Heart right ventricle (tissue), 16 donors: ENCODE measurements at regions not wholly inside any gene's neighbourhood (a gene's known extent, or its start where the extent isn't known, plus 50 kb on each side); places are given as distances from the start of the nearest gene placed in this dataset.

Experiments
- ATAC-seq, 8 donors: fragments of 200-7000 bp; cut with Tn5 transposase; one replicate each; pipeline ENCODE4 v1.9.1; 2020; ENCODE audit warnings: mild to moderate bottlenecking in 8 of 8, moderate library complexity in 8 of 8, moderate number of reproducible peaks in 1 of 8
- DNase-seq, 2 donors: peaks; one replicate each; pipeline ENCODE4 v3.0.0-alpha.2; 2020
- H3K27ac ChIP-seq, 10 donors: fragments of 200-600 bp; sonication (generic) in 2 of 10; one replicate each; pipeline versions ENCODE4 v1.5.0 to v1.8.0; 2020 to 2022; ENCODE audit warnings: mild to moderate bottlenecking in 3 of 10
- H3K27me3 ChIP-seq, 7 donors: fragments of 200-600 bp; one replicate each; pipeline ENCODE4 v1.8.0; 2021 to 2022; ENCODE audit warnings: mild to moderate bottlenecking in 2 of 7
- H3K36me3 ChIP-seq, 9 donors: fragments of 200-600 bp; sonication (generic) in 1 of 9; one replicate each; pipeline versions ENCODE4 v1.5.0 to v1.8.0; 2020 to 2022; ENCODE audit warnings: mild to moderate bottlenecking in 2 of 9
- H3K4me1 ChIP-seq, 9 donors: fragments of 200-600 bp; sonication (generic) in 1 of 9; one replicate each; pipeline versions ENCODE4 v1.5.0 to v1.8.0; 2020 to 2022; ENCODE audit warnings: mild to moderate bottlenecking in 4 of 9
- H3K4me3 ChIP-seq, 10 donors: fragments of 200-600 bp; sonication (generic) in 2 of 10; one replicate each; pipeline versions ENCODE4 v1.5.0 to v1.8.0; 2020 to 2022; ENCODE audit warnings: mild to moderate bottlenecking in 7 of 10, moderate library complexity in 2 of 10
- H3K9me3 ChIP-seq, 11 donors: fragments of 200-600 bp in 10 of 11; sonication (generic) in 2 of 11; one replicate each; pipeline versions ENCODE4 v1.5.0 to v1.8.0; 2013 to 2022; ENCODE audit warnings: mild to moderate bottlenecking in 2 of 11, control low read depth in 1 of 11, moderate library complexity in 1 of 11
- CTCF ChIP-seq, 9 donors: fragments of 200-600 bp; sonication (generic) in 2 of 9; IDR thresholded peaks; one replicate each; pipeline versions ENCODE4 v1.5.0 to v1.8.0; 2021 to 2022; ENCODE audit warnings: antibody characterized with exemption in 9 of 9, mild to moderate bottlenecking in 5 of 9, moderate library complexity in 1 of 9
- WGBS, 2 donors: extraction: QIAGEN DNeasy Blood & Tissue Kit; methylation state at CpG; one replicate each; pipeline ENCODE4 v1.1.7; 2013; ENCODE audit warnings: inconsistent platforms in 1 of 2; 5-methylcytosine and 5-hydroxymethylcytosine counted together
- intact Hi-C, 10 donors: fragments of 100-400 bp; cut with DNase I; formaldehyde crosslinking; loops; one replicate each; pipeline versions ENCODE4 v1.11.1 to v1.14.2; 2022
- donor health status: Arrhythmogenic right ventricular cardiomyopathy.
- donor health status: ischemic (EF 13 %, LVEDD 7.1; RV severe dilation, severe dysfunction).
- donor health status: healthy with polysubstance abuse.
- donor health status: DM: no; HTN: yes; CAD: no.
- donor health status: DM: no; HTN: no; CAD: no.
- donor health status: ischemic (EF 25% LVEDD 6.9; RV normal size, moderate dysfunction).
- donor health status: ischemic (EF 25% LVEDD 5.7; RV mildly dilated, moderate dysfunction).
- donor health status: healthy.
- donor health status: DM: yes; HTN: yes; CAD: no.
- donor health status: Ischemic cardiomyopathy.
- donor health status: ischemic (EF 35%, LVEDD 5.7; RV mildly dilated, moderate dysfunction).
- donor health status: nonischemic (EF 11% LVEDD 7.7; RV severe dilation, severe dysfunction).
- donor health status: DM: yes; HTN: yes; CAD: no.
- donor health status: PGD.
- donor health status: ischemic (EF 29% LVEDD 5.4; RV normal size, mild dysfunction).
- donor health status: nonischemic (EF 23%, LVEDD 6.1; RV moderate dilation, normal function).

- Histone ChIP-seq H3K27me3 (no peaks in the 10 kb centered on the region), H3K4me3 (no peak overlapping the region), H3K4me1 (no peaks in the 10 kb centered on the region), H3K9me3 (no peaks in the 10 kb centered on the region), H3K27ac (no peak overlapping the region), H3K36me3 (no peaks in the 10 kb centered on the region)
- WGBS, 2 donors = 79 to 85% methylated on average over 1 of the region's 1 CpG
- DNase-seq (no peak), ATAC-seq (no peak)
- intact Hi-C loops = no loop called here
- TF ChIP-seq CTCF (IDR thresholded peaks at IDR 0.05) = no peak
These were observed 1317.4 kb upstream of the TMEM132C start for GRCh38 chr12:126949558-126949957.

- H3K4me3 ChIP-seq = no peak overlapping the region
- ATAC-seq (no peak), DNase-seq (no peak)
- no peaks in the 10 kb centered on the region for H3K9me3 ChIP-seq
- 71 to 76% methylated on average over 6 of the region's 6 CpGs for WGBS, 2 donors
- no peaks in the 10 kb centered on the region for H3K36me3 ChIP-seq
- TF ChIP-seq CTCF (IDR thresholded peaks at IDR 0.05) = no peak
- no peaks in the 10 kb centered on the region for H3K4me1 ChIP-seq
- peaks cover 0 to 5% (median 0%) of the 10 kb centered on the region in 7 donors for H3K27me3 ChIP-seq
- no peak overlapping the region for H3K27ac ChIP-seq
- intact Hi-C loops = no loop called here
These were observed 1316.7 kb upstream of the TMEM132C start for GRCh38 chr12:126950266-126950665.

- ATAC-seq (no peak), DNase-seq (no peak)
- no peaks in the 10 kb centered on the region for H3K36me3 ChIP-seq
- no peaks in the 10 kb centered on the region for H3K4me1 ChIP-seq
- H3K4me3 ChIP-seq = no peak overlapping the region
- TF ChIP-seq CTCF (IDR thresholded peaks at IDR 0.05) = no peak
- intact Hi-C loops = no loop called here
- WGBS, 2 donors = 14 to 17% methylated on average over 8 of the region's 8 CpGs
- H3K27me3 ChIP-seq = peaks cover 0 to 5% (median 0%) of the 10 kb centered on the region in 7 donors
- peaks cover 0 to 6% (median 0%) of the 10 kb centered on the region in 11 donors for H3K9me3 ChIP-seq
- no peak overlapping the region for H3K27ac ChIP-seq
These were observed 1314.6 kb upstream of the TMEM132C start for GRCh38 chr12:126952096-126953007.

- no peak for TF ChIP-seq CTCF (IDR thresholded peaks at IDR 0.05)
- Histone ChIP-seq H3K36me3 (no peaks in the 10 kb centered on the region), H3K27ac (no peak overlapping the region), H3K27me3 (peaks cover 0 to 5% (median 0%) of the 10 kb centered on the region in 7 donors), H3K4me3 (no peak overlapping the region), H3K9me3 (peaks cover 0 to 6% (median 0%) of the 10 kb centered on the region in 11 donors), H3K4me1 (no peaks in the 10 kb centered on the region)
- WGBS, 2 donors = 74 to 78% methylated on average over 7 of the region's 7 CpGs
- intact Hi-C loops = no loop called here
- ATAC-seq (no peak), DNase-seq (no peak)
These were observed 1313.5 kb upstream of the TMEM132C start for GRCh38 chr12:126953365-126953889.
